ENCODE measurements at regions not wholly inside any gene's neighbourhood (a gene's known extent, or its start where the extent isn't known, plus 50 kb on each side); places are given as distances from the start of the nearest gene placed in this dataset.

- Histone ChIP-seq H3K79me2 (ENCODE audit: insufficient read depth, low read length) (no peaks in the 10 kb centered on the region), H4K20me1 (ENCODE audit: low read depth, low read length) (no peaks in the 10 kb centered on the region), H3K9me2 (replicated peaks; ENCODE audit: insufficient read depth, low read length) (no peaks in the 10 kb centered on the region), H3K4me2 (ENCODE audit: low read depth, low read length, poor library complexity, severe bottlenecking) (no peak overlapping the region), H3K27ac (ENCODE audit: low read depth, low read length) (no peak overlapping the region), H2AFZ (ENCODE audit: low read depth, low read length, severe bottlenecking) (no peak overlapping the region), H3K36me3 (ENCODE audit: low read length) (no peaks in the 10 kb centered on the region), H3K4me3 (ENCODE audit: insufficient read depth, low read length, poor library complexity, severe bottlenecking) (no peak overlapping the region), H3K27me3 (ENCODE audit: low read length) (no peaks in the 10 kb centered on the region), H3K9me3 (ENCODE audit: insufficient read depth, low read length) (no peaks in the 10 kb centered on the region), H3F3A (ENCODE audit: insufficient read depth) (no peaks in the 10 kb centered on the region), H3K9ac (ENCODE audit: low read length) (no peak overlapping the region)
- TF ChIP-seq, protein P1, sequence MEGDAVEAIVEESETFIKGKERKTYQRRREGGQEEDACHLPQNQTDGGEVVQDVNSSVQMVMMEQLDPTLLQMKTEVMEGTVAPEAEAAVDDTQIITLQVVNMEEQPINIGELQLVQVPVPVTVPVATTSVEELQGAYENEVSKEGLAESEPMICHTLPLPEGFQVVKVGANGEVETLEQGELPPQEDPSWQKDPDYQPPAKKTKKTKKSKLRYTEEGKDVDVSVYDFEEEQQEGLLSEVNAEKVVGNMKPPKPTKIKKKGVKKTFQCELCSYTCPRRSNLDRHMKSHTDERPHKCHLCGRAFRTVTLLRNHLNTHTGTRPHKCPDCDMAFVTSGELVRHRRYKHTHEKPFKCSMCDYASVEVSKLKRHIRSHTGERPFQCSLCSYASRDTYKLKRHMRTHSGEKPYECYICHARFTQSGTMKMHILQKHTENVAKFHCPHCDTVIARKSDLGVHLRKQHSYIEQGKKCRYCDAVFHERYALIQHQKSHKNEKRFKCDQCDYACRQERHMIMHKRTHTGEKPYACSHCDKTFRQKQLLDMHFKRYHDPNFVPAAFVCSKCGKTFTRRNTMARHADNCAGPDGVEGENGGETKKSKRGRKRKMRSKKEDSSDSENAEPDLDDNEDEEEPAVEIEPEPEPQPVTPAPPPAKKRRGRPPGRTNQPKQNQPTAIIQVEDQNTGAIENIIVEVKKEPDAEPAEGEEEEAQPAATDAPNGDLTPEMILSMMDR (IDR thresholded peaks at IDR 0.05; ENCODE audit: insufficient read depth, low read length, poor library complexity, severe bottlenecking): no peak
- no peak for TF ChIP-seq EZH2phosphoT487 (conservative IDR thresholded peaks at IDR 0.05; ENCODE audit: low read length)
Observed at GRCh38 chr10:2650328-2650727, 417.0 kb upstream of the PFKP start.

DNA sequence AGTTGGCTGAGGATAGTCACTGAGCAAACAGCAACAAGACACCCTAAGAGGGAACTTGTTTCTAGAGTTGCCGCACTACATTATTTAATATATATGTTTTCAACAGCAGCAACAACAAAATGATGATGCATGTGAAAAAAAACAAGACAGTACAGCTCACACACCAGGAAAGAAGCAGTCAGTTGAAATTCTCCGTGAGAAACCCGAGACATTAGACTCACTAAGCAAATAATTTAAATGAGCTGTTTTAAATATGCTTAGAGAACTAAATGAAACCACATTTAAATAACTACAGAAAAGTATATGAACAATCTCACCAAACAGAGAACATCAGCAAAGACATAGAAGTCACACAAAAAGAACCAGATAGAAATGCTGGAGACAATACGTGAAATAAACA, 426.3 kb upstream of the PFKP start:
- Histone ChIP-seq H3K27me3 (ENCODE audit: low read length) (no peaks in the 10 kb centered on the region), H3K27ac (ENCODE audit: low read depth, low read length) (no peak overlapping the region), H3F3A (ENCODE audit: insufficient read depth) (no peaks in the 10 kb centered on the region), H3K9ac (ENCODE audit: low read length) (no peak overlapping the region), H2AFZ (ENCODE audit: low read depth, low read length, severe bottlenecking) (no peak overlapping the region), H3K4me3 (ENCODE audit: insufficient read depth, low read length, poor library complexity, severe bottlenecking) (no peak overlapping the region), H4K20me1 (ENCODE audit: low read depth, low read length) (no peaks in the 10 kb centered on the region), H3K9me3 (ENCODE audit: insufficient read depth, low read length) (no peaks in the 10 kb centered on the region), H3K9me2 (replicated peaks; ENCODE audit: insufficient read depth, low read length) (no peaks in the 10 kb centered on the region), H3K36me3 (ENCODE audit: low read length) (no peaks in the 10 kb centered on the region), H3K4me2 (ENCODE audit: low read depth, low read length, poor library complexity, severe bottlenecking) (no peak overlapping the region), H3K79me2 (ENCODE audit: insufficient read depth, low read length) (no peaks in the 10 kb centered on the region)
- TF ChIP-seq, protein P1 (IDR thresholded peaks at IDR 0.05; ENCODE audit: insufficient read depth, low read length, poor library complexity, severe bottlenecking): no peak
- TF ChIP-seq EZH2phosphoT487 (conservative IDR thresholded peaks at IDR 0.05; ENCODE audit: low read length): no peak

DNA sequence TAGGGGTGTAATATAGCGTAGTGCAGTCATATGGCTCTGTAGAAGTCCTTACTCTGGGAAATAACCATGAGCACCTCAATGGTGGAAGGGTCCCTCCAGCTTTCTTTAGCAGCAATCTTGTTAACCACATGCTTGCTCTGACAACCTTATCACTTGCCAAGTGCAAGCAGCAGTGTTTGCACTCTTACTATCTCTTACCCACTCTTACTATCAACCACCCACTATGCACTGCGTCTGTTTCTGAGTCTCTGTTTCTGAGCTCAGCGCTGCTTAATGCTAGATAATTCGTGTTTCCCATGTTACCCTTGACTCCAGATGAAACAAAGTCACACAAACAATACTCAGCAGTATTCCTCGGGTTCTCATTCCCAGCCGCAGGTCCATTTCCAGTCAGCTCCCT, 433.7 kb upstream of the PFKP start:
- no peaks in the 10 kb centered on the region for H3F3A ChIP-seq (ENCODE audit: insufficient read depth)
- no peaks in the 10 kb centered on the region for H4K20me1 ChIP-seq (ENCODE audit: low read depth, low read length)
- TF ChIP-seq, protein P1 (IDR thresholded peaks at IDR 0.05; ENCODE audit: insufficient read depth, low read length, poor library complexity, severe bottlenecking): no peak
- TF ChIP-seq EZH2phosphoT487 (conservative IDR thresholded peaks at IDR 0.05; ENCODE audit: low read length): no peak
- H3K9ac ChIP-seq (ENCODE audit: low read length): no peak overlapping the region
- no peaks in the 10 kb centered on the region for H3K9me3 ChIP-seq (ENCODE audit: insufficient read depth, low read length)
- no peaks in the 10 kb centered on the region for H3K9me2 ChIP-seq (replicated peaks; ENCODE audit: insufficient read depth, low read length)
- no peaks in the 10 kb centered on the region for H3K79me2 ChIP-seq (ENCODE audit: insufficient read depth, low read length)
- H3K4me3 ChIP-seq (ENCODE audit: insufficient read depth, low read length, poor library complexity, severe bottlenecking): no peak overlapping the region
- H3K4me2 ChIP-seq (ENCODE audit: low read depth, low read length, poor library complexity, severe bottlenecking): no peak overlapping the region
- H2AFZ ChIP-seq (ENCODE audit: low read depth, low read length, severe bottlenecking): no peak overlapping the region
- no peaks in the 10 kb centered on the region for H3K27me3 ChIP-seq (ENCODE audit: low read length)
- no peaks in the 10 kb centered on the region for H3K36me3 ChIP-seq (ENCODE audit: low read length)
- no peak overlapping the region for H3K27ac ChIP-seq (ENCODE audit: low read depth, low read length)

Data from SU-DHL-6 (cell line).